ENCODE measurements at regions not wholly inside any gene's neighbourhood (a gene's known extent, or its start where the extent isn't known, plus 50 kb on each side); places are given as distances from the start of the nearest gene placed in this dataset.
A peak's percentile ranks its signal among the peaks of the same experiment; 100 is the strongest.

- no peak for DNase-seq
Measured at GRCh38 chr11:134008634-134009071, 51.9 kb upstream of the IGSF9B start.

DNA sequence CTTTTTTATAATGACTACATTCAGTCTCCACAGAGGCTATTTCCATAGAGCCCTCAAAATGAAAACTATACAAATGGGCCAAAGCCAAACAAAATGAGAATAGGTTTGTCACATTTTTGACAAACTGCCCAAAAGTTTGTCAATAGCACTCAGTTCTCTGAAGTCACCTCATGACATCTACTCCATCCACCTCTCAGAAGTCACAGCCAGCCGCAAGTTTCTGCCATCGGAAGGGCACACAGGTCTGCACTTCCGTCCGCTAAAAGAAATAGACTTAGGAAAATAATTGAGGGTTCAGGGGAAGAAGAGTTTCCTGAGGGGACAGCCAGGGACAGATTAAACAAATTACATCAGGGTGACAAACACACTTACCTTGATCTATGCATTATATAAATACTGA lies 55.4 kb upstream of the JAM3 start:
- DNase-seq: no peak

GRCh38 chr11:134014511-134014910 lies 54.4 kb upstream of the JAM3 start:
- DNase-seq: peak in 1 of 56 donors; percentile 8

- DNase-seq: peak in 3 of 56 donors; percentile 17 to 42 (median 20)
Measured at GRCh38 chr11:134015556-134015955, 53.3 kb upstream of the JAM3 start.

DNA sequence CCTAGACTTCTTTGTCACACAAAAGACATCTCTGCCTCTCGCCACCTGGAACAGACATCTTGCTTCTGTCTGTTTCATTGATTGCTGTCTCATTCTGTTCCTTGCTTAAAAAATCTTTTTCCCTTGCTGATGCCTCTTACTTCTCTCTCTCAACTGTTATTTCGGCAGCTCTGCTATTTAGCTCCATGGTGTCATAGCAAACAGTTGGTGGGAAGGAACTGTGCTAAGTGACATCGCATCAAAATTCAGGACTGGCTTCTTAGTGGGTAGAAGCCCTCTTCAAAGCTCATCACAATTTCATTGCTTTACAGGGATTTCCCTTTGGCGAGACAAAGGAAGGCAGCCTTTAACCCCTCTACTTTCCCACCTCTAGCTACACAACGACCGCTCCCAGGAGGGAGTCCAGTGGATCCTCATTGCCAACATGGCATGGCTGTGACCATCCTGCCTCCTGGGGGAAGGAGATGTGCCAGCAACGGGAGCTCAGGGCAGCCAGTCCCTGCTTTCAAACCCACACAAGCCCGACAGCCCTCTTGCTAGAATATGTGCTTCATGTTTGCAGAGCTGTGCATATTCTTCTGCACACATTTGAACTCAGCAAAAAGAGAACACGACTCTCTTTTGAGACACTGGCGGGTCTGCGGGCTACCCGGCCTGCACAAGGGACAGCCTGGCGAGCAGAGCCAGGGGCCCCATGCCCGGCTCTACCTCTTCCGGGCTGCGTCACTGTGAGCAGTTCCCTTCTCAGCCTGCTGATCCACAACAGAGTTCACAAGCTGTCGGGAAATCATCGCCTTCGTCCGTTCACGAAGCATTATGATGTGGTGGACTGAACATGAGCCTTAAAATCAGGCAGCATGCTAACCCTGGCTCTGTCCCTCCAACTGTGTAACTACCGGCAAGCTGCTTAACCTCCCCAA lies 51.1 kb upstream of the JAM3 start:
- DNase-seq: no peak
